OCI-LY1 (cell line): ENCODE measurements at regions not wholly inside any gene's neighbourhood (a gene's known extent, or its start where the extent isn't known, plus 50 kb on each side); places are given as distances from the start of the nearest gene placed in this dataset.
"Not testable (repeated sequence)": the region's sequence is repeated elsewhere in the genome, so short reads cannot be mapped to it uniquely, and the experiment has no call there.

Experiments used
- H2AFZ ChIP-seq: fragments of 200-600 bp; sonication (generic), shearing (Covaris generic); 2 replicates; pipeline ENCODE4 v1.6.0; 2014; ENCODE audit warnings: antibody characterized with exemption, mild to moderate bottlenecking, low read length
- H3F3A ChIP-seq: fragments of 200-600 bp; sonication (generic), shearing (Covaris generic); 2 replicates; pipeline ENCODE4 v1.6.0; 2014; ENCODE audit warnings: mild to moderate bottlenecking, antibody characterized with exemption, low read length, moderate library complexity; ENCODE audit not compliant: insufficient read depth
- H3K27ac ChIP-seq: fragments of 200-600 bp; sonication (generic); 2 replicates; pipeline ENCODE4 v1.5.1; 2014; ENCODE audit warnings: low read length, mixed run types, mild to moderate bottlenecking, low read depth; ENCODE audit not compliant: poor library complexity, severe bottlenecking
- H3K27me3 ChIP-seq: fragments of 200-600 bp; sonication (generic); 2 replicates; pipeline ENCODE4 v1.6.0; 2014; ENCODE audit warnings: antibody characterized with exemption, mild to moderate bottlenecking, low read length, moderate library complexity; ENCODE audit not compliant: insufficient read depth
- H3K36me3 ChIP-seq: fragments of 200-600 bp; sonication (generic); 2 replicates; pipeline ENCODE4 v1.6.1; 2014; ENCODE audit warnings: mild to moderate bottlenecking, antibody characterized with exemption, low read length, moderate library complexity, mixed read lengths; ENCODE audit not compliant: insufficient read depth
- H3K4me1 ChIP-seq: fragments of 200-600 bp; sonication (generic); 2 replicates; pipeline ENCODE4 v1.5.1; 2014; ENCODE audit warnings: mild to moderate bottlenecking, low read length, moderate library complexity; ENCODE audit not compliant: insufficient read depth, severe bottlenecking
- H3K4me2 ChIP-seq: fragments of 200-600 bp; sonication (generic), shearing (Covaris generic); 2 replicates; pipeline ENCODE4 v1.6.1; 2014; ENCODE audit warnings: low read length
- H3K4me3 ChIP-seq: fragments of 200-600 bp; sonication (generic); 2 replicates; pipeline ENCODE4 v1.5.1; 2014; ENCODE audit warnings: low read length, low read depth, mild to moderate bottlenecking, mixed read lengths; ENCODE audit not compliant: poor library complexity, severe bottlenecking
- H3K79me2 ChIP-seq: fragments of 200-600 bp; shearing (Covaris generic); 2 replicates; pipeline ENCODE4 v1.6.1; 2016; ENCODE audit warnings: mixed run types, low read length, mixed read lengths; ENCODE audit not compliant: insufficient read depth
- H3K9ac ChIP-seq: fragments of 200-600 bp; sonication (generic), shearing (Covaris generic); 2 replicates; pipeline ENCODE4 v1.6.1; 2014; ENCODE audit warnings: mild to moderate bottlenecking, low read length, mixed read lengths
- H3K9me2 ChIP-seq: fragments of 200-600 bp; sonication (generic), shearing (Covaris generic); 2 replicates; pipeline ENCODE4 v1.6.1; 2014; ENCODE audit warnings: low read depth, mild to moderate bottlenecking, low read length, mixed read lengths
- H3K9me3 ChIP-seq: fragments of 200-600 bp; shearing (Covaris generic); 2 replicates; pipeline ENCODE4 v1.6.1; 2014; ENCODE audit warnings: low read length, mixed read lengths
- H4K20me1 ChIP-seq: fragments of 200-600 bp; sonication (generic), shearing (Covaris generic); 2 replicates; pipeline ENCODE4 v1.6.0; 2016; ENCODE audit warnings: mild to moderate bottlenecking, low read length; ENCODE audit not compliant: insufficient read depth
- CTCF ChIP-seq: fragments of 200-600 bp; sonication (generic), shearing (Covaris generic); IDR thresholded peaks from 2 replicates; pipeline ENCODE4 v1.5.1; 2017; ENCODE audit warnings: mild to moderate bottlenecking, antibody characterized with exemption, low read length, moderate library complexity, mixed read lengths
- EZH2 ChIP-seq: fragments of 200-600 bp; sonication (generic), shearing (Covaris generic); IDR thresholded peaks from 2 replicates; pipeline ENCODE4 v1.8.0; 2017; ENCODE audit warnings: borderline replicate concordance, mixed run types, mild to moderate bottlenecking, antibody characterized with exemption, low read length, moderate library complexity, mixed read lengths

GRCh38 chr15:31660816-31661215, 334.2 kb downstream of the KLF13 start:
- Histone ChIP-seq H3K79me2 (no peaks in the 10 kb centered on the region), H3K27ac (no peak overlapping the region), H2AFZ (no peak overlapping the region), H3K4me2 (no peak overlapping the region), H4K20me1 (no peaks in the 10 kb centered on the region), H3K9ac (no peak overlapping the region), H3K27me3 (no peaks in the 10 kb centered on the region), H3K4me3 (no peak overlapping the region), H3K36me3 (no peaks in the 10 kb centered on the region), H3F3A (no peaks in the 10 kb centered on the region), H3K4me1 (no peaks in the 10 kb centered on the region), H3K9me3 (no peaks in the 10 kb centered on the region), H3K9me2 (no peaks in the 10 kb centered on the region)
- TF ChIP-seq EZH2 (no peak), CTCF (no peak)

- H2AFZ ChIP-seq, H3K36me3 ChIP-seq, H3K27me3 ChIP-seq, H3K9ac ChIP-seq, H3K4me3 ChIP-seq, H3K9me2 ChIP-seq, H3K4me1 ChIP-seq, H3K9me3 ChIP-seq, H4K20me1 ChIP-seq, H3K27ac ChIP-seq, H3F3A ChIP-seq, H3K4me2 ChIP-seq, H3K79me2 ChIP-seq: not testable (repeated sequence)
Observed at GRCh38 chr15:31665732-31666131, 339.1 kb downstream of the KLF13 start.

GRCh38 chr15:31669158-31669908, 342.7 kb downstream of the KLF13 start:
- not testable (repeated sequence) for H3K79me2 ChIP-seq, H3K9ac ChIP-seq, H3K36me3 ChIP-seq, H3K9me2 ChIP-seq, H3F3A ChIP-seq, H3K9me3 ChIP-seq, H2AFZ ChIP-seq, H4K20me1 ChIP-seq, H3K4me2 ChIP-seq, H3K27me3 ChIP-seq, H3K4me1 ChIP-seq, H3K27ac ChIP-seq, H3K4me3 ChIP-seq

GRCh38 chr15:31673263-31673662, 346.6 kb downstream of the KLF13 start:
- not testable (repeated sequence) for H3K36me3 ChIP-seq, H3K27ac ChIP-seq, H3K79me2 ChIP-seq

GRCh38 chr15:31681529-31682259, 348.6 kb upstream of the CHRNA7 start:
- not testable (repeated sequence) for H3K9me3 ChIP-seq, H3K4me2 ChIP-seq, H3F3A ChIP-seq, H3K9ac ChIP-seq, H3K4me3 ChIP-seq, H3K79me2 ChIP-seq, H3K27me3 ChIP-seq, H4K20me1 ChIP-seq, H3K27ac ChIP-seq, H3K36me3 ChIP-seq, H3K9me2 ChIP-seq, H2AFZ ChIP-seq, H3K4me1 ChIP-seq

More at GRCh38 chr15:31673263-31673662, 346.6 kb downstream of the KLF13 start:
- not testable (repeated sequence) for H3K9me2 ChIP-seq, H3K4me1 ChIP-seq, H3F3A ChIP-seq, H3K4me3 ChIP-seq, H3K27me3 ChIP-seq, H4K20me1 ChIP-seq, H2AFZ ChIP-seq, H3K9me3 ChIP-seq, H3K4me2 ChIP-seq, H3K9ac ChIP-seq

- H3K79me2 ChIP-seq, H3K36me3 ChIP-seq, H3K4me2 ChIP-seq, H2AFZ ChIP-seq, H3K4me3 ChIP-seq, H3K9ac ChIP-seq, H3K27me3 ChIP-seq, H3F3A ChIP-seq, H3K27ac ChIP-seq, H3K4me1 ChIP-seq, H3K9me2 ChIP-seq, H3K9me3 ChIP-seq, H4K20me1 ChIP-seq: not testable (repeated sequence)
Observed at GRCh38 chr15:31687088-31687487, 343.2 kb upstream of the CHRNA7 start.
